Muscle of back (tissue), 3 donors: ENCODE measurements at regions not wholly inside any gene's neighbourhood (a gene's known extent, or its start where the extent isn't known, plus 50 kb on each side); places are given as distances from the start of the nearest gene placed in this dataset.
A peak's percentile ranks its signal among the peaks of the same experiment; 100 is the strongest.
"Not testable (repeated sequence)": the region's sequence is repeated elsewhere in the genome, so short reads cannot be mapped to it uniquely, and the experiment has no call there.

Experiments
- DNase-seq, 3 donors: peaks; one replicate each; pipeline versions ENCODE4 v3.0.0 to v3.0.0-alpha.2; 2013

GRCh38 chr9:29213417-29214153, 1640.3 kb upstream of the C9orf72 start, which contains the start of gene LINGO2:
LINGO2 (minus strand) TSS chr9:29213601.
- peak in 2 of 3 donors; percentile 27 to 73 for DNase-seq

- DNase-seq: peak in 2 of 3 donors; percentile 40 to 78
These were observed 1640.9 kb upstream of the C9orf72 start for GRCh38 chr9:29214154-29214689.

GRCh38 chr9:29214690-29215253, 1641.5 kb upstream of the C9orf72 start:
- peak in 2 of 3 donors; percentile 10 to 63 for DNase-seq

- DNase-seq: no peak
These were observed 1644.7 kb upstream of the C9orf72 start for GRCh38 chr9:29217966-29218365.

GRCh38 chr9:29220596-29221251, 1647.4 kb upstream of the C9orf72 start:
- no peak for DNase-seq

GRCh38 chr9:29228558-29228957, 1655.3 kb upstream of the C9orf72 start:
- no peak for DNase-seq

- DNase-seq: no peak
These were observed 1657.7 kb upstream of the C9orf72 start for GRCh38 chr9:29230931-29231330.

- DNase-seq: no peak
These were observed 1659.9 kb upstream of the C9orf72 start for GRCh38 chr9:29233193-29233592.

GRCh38 chr9:29241320-29241719, 1668.0 kb upstream of the C9orf72 start:
- no peak for DNase-seq

GRCh38 chr9:29245351-29245750, 1672.1 kb upstream of the C9orf72 start:
- no peak for DNase-seq

GRCh38 chr9:29270400-29270799, 1697.1 kb upstream of the C9orf72 start:
- DNase-seq: not testable (repeated sequence)

- DNase-seq: no peak
These were observed 1708.8 kb upstream of the C9orf72 start for GRCh38 chr9:29282121-29282520.

GRCh38 chr9:29285818-29286217, 1712.5 kb upstream of the C9orf72 start:
- no peak for DNase-seq

- no peak for DNase-seq
These were observed 1716.1 kb upstream of the C9orf72 start for GRCh38 chr9:29289365-29289764.

GRCh38 chr9:29290516-29290915, 1717.2 kb upstream of the C9orf72 start:
- no peak for DNase-seq

- no peak for DNase-seq
These were observed 1724.3 kb upstream of the C9orf72 start for GRCh38 chr9:29297592-29297991.

- no peak for DNase-seq
These were observed 1737.9 kb upstream of the C9orf72 start for GRCh38 chr9:29311221-29311620.

GRCh38 chr9:29312327-29312726, 1739.0 kb upstream of the C9orf72 start:
- no peak for DNase-seq

- no peak for DNase-seq
These were observed 1746.6 kb upstream of the C9orf72 start for GRCh38 chr9:29319736-29320513.

GRCh38 chr9:29322240-29322639, 1749.0 kb upstream of the C9orf72 start:
- no peak for DNase-seq

- no peak for DNase-seq
These were observed 1752.6 kb upstream of the C9orf72 start for GRCh38 chr9:29325894-29326293.

GRCh38 chr9:29332789-29333188, 1759.5 kb upstream of the C9orf72 start:
- DNase-seq: peak in 1 of 3 donors; percentile 10
